ENCODE measurements at regions not wholly inside any gene's neighbourhood (a gene's known extent, or its start where the extent isn't known, plus 50 kb on each side); places are given as distances from the start of the nearest gene placed in this dataset.
"Not testable (repeated sequence)": the region's sequence is repeated elsewhere in the genome, so short reads cannot be mapped to it uniquely, and the experiment has no call there.

GRCh38 chr1:194071205-194071604, 884.8 kb upstream of the B3GALT2 start:
- no peak for DNase-seq (ENCODE audit: low spot score)

- DNase-seq (ENCODE audit: low spot score): no peak
These were observed 883.4 kb upstream of the B3GALT2 start for GRCh38 chr1:194069831-194070218.

- DNase-seq (ENCODE audit: low spot score): no peak
These were observed 882.9 kb upstream of the B3GALT2 start for GRCh38 chr1:194069168-194069830.

GRCh38 chr1:194068446-194069167, 882.2 kb upstream of the B3GALT2 start:
- DNase-seq (ENCODE audit: low spot score): no peak

- no peak for DNase-seq (ENCODE audit: low spot score)
These were observed 881.4 kb upstream of the B3GALT2 start for GRCh38 chr1:194067772-194068171.

GRCh38 chr1:194062962-194063361, 876.5 kb upstream of the B3GALT2 start:
- DNase-seq (ENCODE audit: low spot score): no peak

GRCh38 chr1:194062526-194062925, 876.1 kb upstream of the B3GALT2 start:
- DNase-seq (ENCODE audit: low spot score): no peak

- DNase-seq (ENCODE audit: low spot score): no peak
These were observed 874.1 kb upstream of the B3GALT2 start for GRCh38 chr1:194060481-194060880.

- DNase-seq (ENCODE audit: low spot score): not testable (repeated sequence)
These were observed 871.9 kb upstream of the B3GALT2 start for GRCh38 chr1:194058268-194058667.

- no peak for DNase-seq (ENCODE audit: low spot score)
These were observed 869.8 kb upstream of the B3GALT2 start for GRCh38 chr1:194056169-194056568.

- DNase-seq (ENCODE audit: low spot score): no peak
These were observed 869.1 kb upstream of the B3GALT2 start for GRCh38 chr1:194055536-194055935.

- no peak for DNase-seq (ENCODE audit: low spot score)
These were observed 866.3 kb upstream of the B3GALT2 start for GRCh38 chr1:194052514-194053338.

GRCh38 chr1:194047921-194048320, 861.5 kb upstream of the B3GALT2 start:
- DNase-seq (ENCODE audit: low spot score): no peak

- no peak for DNase-seq (ENCODE audit: low spot score)
These were observed 860.8 kb upstream of the B3GALT2 start for GRCh38 chr1:194047206-194047605.

GRCh38 chr1:194045416-194045815, 859.0 kb upstream of the B3GALT2 start:
- DNase-seq (ENCODE audit: low spot score): no peak

- DNase-seq (ENCODE audit: low spot score): no peak
These were observed 858.5 kb upstream of the B3GALT2 start for GRCh38 chr1:194044892-194045291.

GRCh38 chr1:194043984-194044755, 857.8 kb upstream of the B3GALT2 start:
- no peak for DNase-seq (ENCODE audit: low spot score)

GRCh38 chr1:194042736-194043135, 856.3 kb upstream of the B3GALT2 start:
- DNase-seq (ENCODE audit: low spot score): no peak

GRCh38 chr1:194040496-194040895, 854.1 kb upstream of the B3GALT2 start:
- DNase-seq (ENCODE audit: low spot score): no peak

GRCh38 chr1:194039578-194039977, 853.2 kb upstream of the B3GALT2 start:
- no peak for DNase-seq (ENCODE audit: low spot score)

- no peak for DNase-seq (ENCODE audit: low spot score)
These were observed 847.2 kb upstream of the B3GALT2 start for GRCh38 chr1:194033646-194034045.

- no peak for DNase-seq (ENCODE audit: low spot score)
These were observed 841.6 kb upstream of the B3GALT2 start for GRCh38 chr1:194028002-194028401.
